Naive thymus-derived CD4-positive, alpha-beta T cell (primary cell): ENCODE measurements at regions not wholly inside any gene's neighbourhood (a gene's known extent, or its start where the extent isn't known, plus 50 kb on each side); places are given as distances from the start of the nearest gene placed in this dataset.

ENCODE experiments used
- ATAC-seq: fragments of 150-1000 bp; cut with Tn5 transposase; 2 replicates; pipeline ENCODE4 v1.10.0; 2021; ENCODE audit warnings: mild to moderate bottlenecking, moderate library complexity
- CTCF ChIA-PET: fragments of 350-600 bp; sonication (Branson Sonifier 250); formaldehyde crosslinking; loops from one replicate; lab custom pipeline; 2021; ENCODE audit warnings: antibody characterized with exemption; lab: Charles Lee
- POLR2A ChIA-PET: fragments of 350-600 bp; sonication (Branson Sonifier 250); formaldehyde crosslinking; loops from one replicate; lab custom pipeline; 2021; ENCODE audit warnings: antibody characterized with exemption, inconsistent platforms; lab: Charles Lee
- DNase-seq, 9 donors: peaks; one replicate each; pipeline versions ENCODE4 v3.0.0 to v3.0.0-alpha.2; 2020 to 2022; ENCODE audit warnings: mixed read lengths in 1 of 9
- H3K27ac ChIP-seq: one replicate; pipeline ENCODE4 v1.7.0; 2013; ENCODE audit warnings: mild to moderate bottlenecking, low read depth, low read length, moderate library complexity
- H3K27me3 ChIP-seq, 2 donors: one replicate each; pipeline ENCODE4 v1.7.0; 2013; ENCODE audit warnings: low read length in 2 of 2, mild to moderate bottlenecking in 2 of 2, moderate library complexity in 2 of 2; ENCODE audit not compliant: control insufficient read depth in 2 of 2, insufficient read depth in 2 of 2
- H3K36me3 ChIP-seq, 3 experiments: 1 replicate in 2 of 3; 2 replicates in 1 of 3; pipeline ENCODE4 v1.7.0; 2013; ENCODE audit warnings: low read length in 3 of 3, mild to moderate bottlenecking in 3 of 3, moderate library complexity in 1 of 3; ENCODE audit not compliant: insufficient read depth in 3 of 3, control insufficient read depth in 2 of 3
- H3K4me1 ChIP-seq, 2 donors: one replicate each; pipeline ENCODE4 v1.7.0; 2013; ENCODE audit warnings: low read length in 2 of 2, mild to moderate bottlenecking in 2 of 2, moderate library complexity in 1 of 2; ENCODE audit not compliant: control insufficient read depth in 2 of 2, insufficient read depth in 2 of 2
- H3K4me3 ChIP-seq: 2 replicates; pipeline ENCODE4 v1.7.0; 2013; ENCODE audit warnings: mild to moderate bottlenecking, low read length
- H3K9me3 ChIP-seq, 3 experiments: 1 replicate in 2 of 3; 2 replicates in 1 of 3; pipeline ENCODE4 v1.7.0; 2013; ENCODE audit warnings: low read length in 3 of 3; ENCODE audit not compliant: control insufficient read depth in 2 of 3
- H3K27ac Mint-ChIP-seq, 9 donors: one replicate each; pipeline ENCODE4 v1.8.0; 2020 to 2022; ENCODE audit warnings: mixed read lengths in 9 of 9, mild to moderate bottlenecking in 8 of 9, moderate library complexity in 5 of 9, inconsistent platforms in 2 of 9
- H3K27me3 Mint-ChIP-seq, 5 donors: one replicate each; pipeline ENCODE4 v1.8.0; 2021 to 2022; ENCODE audit warnings: mixed read lengths in 5 of 5, mild to moderate bottlenecking in 1 of 5
- H3K36me3 Mint-ChIP-seq, 5 donors: one replicate each; pipeline ENCODE4 v1.8.0; 2020 to 2022; ENCODE audit warnings: mixed read lengths in 5 of 5, mild to moderate bottlenecking in 3 of 5, inconsistent platforms in 1 of 5
- H3K4me1 Mint-ChIP-seq, 7 donors: one replicate each; pipeline ENCODE4 v1.8.0; 2020 to 2022; ENCODE audit warnings: mixed read lengths in 7 of 7, mild to moderate bottlenecking in 3 of 7, inconsistent platforms in 1 of 7
- H3K4me3 Mint-ChIP-seq, 10 donors: one replicate each; pipeline ENCODE4 v1.8.0; 2020 to 2022; ENCODE audit warnings: mild to moderate bottlenecking in 10 of 10, mixed read lengths in 10 of 10, moderate library complexity in 6 of 10, inconsistent platforms in 2 of 10
- H3K9me3 Mint-ChIP-seq, 11 donors: one replicate each; pipeline ENCODE4 v1.8.0; 2020 to 2022; ENCODE audit warnings: mixed read lengths in 11 of 11, mild to moderate bottlenecking in 4 of 11, inconsistent platforms in 1 of 11, moderate library complexity in 1 of 11
- intact Hi-C, 2 donors: fragments of 100-400 bp; cut with micrococcal nuclease; formaldehyde crosslinking; loops; one replicate each; pipeline ENCODE4 v1.15.1; 2023

GRCh38 chr7:25294624-25295023 is 66.3 kb upstream of the NPVF start:
- Mint-ChIP-seq H3K4me3 (no peak overlapping the region), H3K27ac (no peak overlapping the region), H3K27me3 (peaks cover 0 to 6% (median 0%) of the 10 kb centered on the region in 5 donors), H3K36me3 (no peaks in the 10 kb centered on the region), H3K9me3 (peaks cover 0 to 5% (median 0%) of the 10 kb centered on the region in 11 donors), H3K4me1 (no peaks in the 10 kb centered on the region)
- CTCF ChIA-PET: no interaction called here
- DNase-seq (no peak), ATAC-seq (no peak)
- H3K27me3 ChIP-seq: no peaks in the 10 kb centered on the region
- no peaks in the 10 kb centered on the region for H3K9me3 ChIP-seq
- no peak overlapping the region for H3K27ac ChIP-seq
- H3K4me3 ChIP-seq: no peak overlapping the region
- POLR2A ChIA-PET: no interaction called here
- intact Hi-C loops: no loop called here
- H3K4me1 ChIP-seq: no peaks in the 10 kb centered on the region
- no peaks in the 10 kb centered on the region for H3K36me3 ChIP-seq

DNA sequence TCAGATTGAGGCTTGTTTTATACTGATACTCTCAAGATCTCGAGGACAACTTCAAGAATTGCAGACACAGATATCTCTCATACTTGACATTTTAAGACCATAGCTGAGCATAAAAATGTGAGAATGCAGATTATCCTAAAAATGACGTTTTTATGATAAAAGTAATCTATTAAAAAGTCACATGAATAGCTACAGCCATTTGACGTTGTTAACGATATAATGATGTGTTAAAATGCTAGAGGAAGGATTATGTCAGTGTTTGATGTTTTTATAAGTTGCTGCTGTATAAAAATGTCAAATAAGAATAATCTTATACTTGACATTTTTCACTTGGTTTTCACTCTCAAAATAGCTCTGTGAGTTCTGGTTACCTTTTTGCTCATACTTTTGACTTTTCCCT is 67.1 kb upstream of the NPVF start:
- H3K4me3 ChIP-seq: no peak overlapping the region
- no peak overlapping the region for H3K4me3 Mint-ChIP-seq
- POLR2A ChIA-PET: no interaction called here
- no peaks in the 10 kb centered on the region for H3K27me3 ChIP-seq
- peaks cover 0 to 8% (median 0%) of the 10 kb centered on the region in 5 donors for H3K27me3 Mint-ChIP-seq
- ATAC-seq: no peak
- no peak for DNase-seq
- H3K4me1 Mint-ChIP-seq: no peaks in the 10 kb centered on the region
- H3K9me3 Mint-ChIP-seq: peaks cover 0 to 5% (median 0%) of the 10 kb centered on the region in 11 donors
- no peaks in the 10 kb centered on the region for H3K9me3 ChIP-seq
- no peaks in the 10 kb centered on the region for H3K36me3 Mint-ChIP-seq
- intact Hi-C loops: no loop called here
- CTCF ChIA-PET: interaction anchor here (0.7 to 1.0 kb wide), 2 partner anchors 97 to 269 kb away, joined by 3 to 4 read pairs; no protein-coding TSS in a partner anchor
- H3K27ac Mint-ChIP-seq: no peak overlapping the region
- no peaks in the 10 kb centered on the region for H3K4me1 ChIP-seq
- H3K36me3 ChIP-seq: no peaks in the 10 kb centered on the region
- no peak overlapping the region for H3K27ac ChIP-seq

DNA sequence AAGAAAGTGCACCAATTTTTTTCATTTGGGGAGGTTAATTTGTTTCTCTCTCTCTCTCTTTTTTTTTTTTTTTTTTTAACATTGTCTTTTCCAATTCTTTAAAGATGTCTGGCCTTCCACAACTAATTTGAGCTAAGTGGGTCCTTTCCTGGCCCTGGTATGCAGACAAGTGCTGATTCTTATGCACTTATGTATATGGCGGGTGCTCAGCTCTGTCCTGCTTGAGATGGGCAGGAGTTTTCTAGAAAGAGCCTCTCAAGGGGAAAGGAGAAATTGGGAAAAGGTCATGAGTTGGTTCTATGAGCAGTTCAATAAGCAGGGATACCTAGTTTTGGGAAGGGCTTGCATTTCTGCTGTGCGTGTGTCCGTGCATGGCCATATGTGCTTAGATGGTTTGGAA is 67.8 kb upstream of the NPVF start:
- intact Hi-C loops: no loop called here
- Histone ChIP-seq H3K9me3 (no peaks in the 10 kb centered on the region), H3K4me1 (no peaks in the 10 kb centered on the region), H3K27me3 (no peaks in the 10 kb centered on the region), H3K27ac (no peak overlapping the region), H3K36me3 (no peaks in the 10 kb centered on the region), H3K4me3 (no peak overlapping the region)
- POLR2A ChIA-PET: no interaction called here
- Mint-ChIP-seq H3K9me3 (peaks cover 0 to 5% (median 0%) of the 10 kb centered on the region in 11 donors), H3K27ac (no peak overlapping the region), H3K27me3 (peaks cover 0 to 8% (median 0%) of the 10 kb centered on the region in 5 donors), H3K36me3 (no peaks in the 10 kb centered on the region), H3K4me1 (no peaks in the 10 kb centered on the region), H3K4me3 (no peak overlapping the region)
- DNase-seq: no peak
- ATAC-seq: no peak
- CTCF ChIA-PET: interaction anchor here (1.0 kb wide), 1 partner anchor 96 kb away, joined by 4 read pairs; no protein-coding TSS in a partner anchor

GRCh38 chr7:25297278-25297677 is 69.0 kb upstream of the NPVF start:
- no peaks in the 10 kb centered on the region for H3K36me3 ChIP-seq
- Mint-ChIP-seq H3K4me3 (no peak overlapping the region), H3K27me3 (peaks cover 0 to 8% (median 0%) of the 10 kb centered on the region in 5 donors), H3K27ac (no peak overlapping the region), H3K9me3 (peaks cover 0 to 5% (median 0%) of the 10 kb centered on the region in 11 donors), H3K36me3 (no peaks in the 10 kb centered on the region), H3K4me1 (no peaks in the 10 kb centered on the region)
- CTCF ChIA-PET: no interaction called here
- no peaks in the 10 kb centered on the region for H3K4me1 ChIP-seq
- no peak overlapping the region for H3K4me3 ChIP-seq
- H3K9me3 ChIP-seq: no peaks in the 10 kb centered on the region
- DNase-seq (no peak), ATAC-seq (no peak)
- H3K27me3 ChIP-seq: no peaks in the 10 kb centered on the region
- POLR2A ChIA-PET: no interaction called here
- intact Hi-C loops: no loop called here
- H3K27ac ChIP-seq: no peak overlapping the region

DNA sequence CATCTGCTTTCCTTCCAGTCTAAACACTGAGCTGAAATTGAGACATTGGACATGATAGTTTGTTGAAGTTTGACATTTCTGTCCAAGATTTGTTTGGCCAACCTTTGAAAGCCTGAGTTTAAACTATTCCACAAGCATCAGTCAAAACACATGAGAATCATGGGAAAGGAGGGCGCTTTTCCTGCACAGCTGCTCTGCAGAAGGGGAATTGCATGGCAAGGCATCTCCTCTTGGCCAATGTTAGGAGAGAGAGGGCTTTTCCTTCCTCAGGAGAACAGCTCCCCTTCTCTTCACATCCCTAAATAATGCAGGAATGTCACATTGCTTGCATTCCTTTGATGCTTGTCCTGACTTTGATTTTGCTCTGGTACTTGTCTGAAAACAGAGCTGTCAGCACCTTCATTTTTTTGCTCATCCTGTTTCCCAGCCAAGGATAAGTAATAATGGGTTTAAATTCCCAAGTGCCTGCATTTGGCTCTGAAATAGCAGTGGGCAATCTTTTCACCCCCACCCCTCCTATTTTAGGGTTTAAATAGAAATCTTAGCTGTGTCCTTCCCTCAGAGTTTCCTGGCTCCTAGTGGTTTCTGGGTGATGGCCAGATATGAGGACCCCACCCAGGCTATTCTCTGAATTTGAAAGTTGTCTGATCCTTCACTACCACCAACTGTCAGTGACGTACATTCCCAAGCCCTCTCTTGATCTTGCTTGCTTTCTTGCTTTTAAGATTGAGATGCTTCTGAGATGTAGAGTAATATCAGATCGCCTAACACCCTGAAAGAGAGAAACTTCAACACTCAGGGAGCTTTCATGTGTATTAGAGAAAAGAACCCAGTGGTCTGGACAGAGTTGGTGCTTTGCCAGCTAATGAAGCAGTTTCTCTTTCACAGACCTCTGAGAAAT is 75.2 kb upstream of the NPVF start:
- H3K36me3 ChIP-seq: no peaks in the 10 kb centered on the region
- ChIA-PET CTCF (no interaction called here), POLR2A (no interaction called here)
- H3K36me3 Mint-ChIP-seq: no peaks in the 10 kb centered on the region
- no peak for DNase-seq
- peaks cover 0 to 25% (median 6%) of the 10 kb centered on the region in 5 donors for H3K27me3 Mint-ChIP-seq
- H3K4me3 Mint-ChIP-seq: no peak overlapping the region
- peaks cover 0 to 5% (median 0%) of the 10 kb centered on the region in 11 donors for H3K9me3 Mint-ChIP-seq
- no peak for ATAC-seq
- no peak overlapping the region for H3K27ac ChIP-seq
- H3K4me1 Mint-ChIP-seq: no peaks in the 10 kb centered on the region
- H3K27ac Mint-ChIP-seq: no peak overlapping the region
- H3K27me3 ChIP-seq: no peaks in the 10 kb centered on the region
- no peaks in the 10 kb centered on the region for H3K9me3 ChIP-seq
- no peak overlapping the region for H3K4me3 ChIP-seq
- intact Hi-C loops: no loop called here
- no peaks in the 10 kb centered on the region for H3K4me1 ChIP-seq

GRCh38 chr7:25304691-25305090 is 76.4 kb upstream of the NPVF start:
- no peaks in the 10 kb centered on the region for H3K4me1 ChIP-seq
- H3K27me3 ChIP-seq: no peaks in the 10 kb centered on the region
- DNase-seq: no peak
- H3K27ac ChIP-seq: no peak overlapping the region
- H3K9me3 ChIP-seq: no peaks in the 10 kb centered on the region
- Mint-ChIP-seq H3K4me3 (no peak overlapping the region), H3K36me3 (no peaks in the 10 kb centered on the region), H3K27me3 (peaks cover 0 to 18% (median 6%) of the 10 kb centered on the region in 5 donors), H3K27ac (no peak overlapping the region), H3K9me3 (no peaks in the 10 kb centered on the region), H3K4me1 (no peaks in the 10 kb centered on the region)
- no peaks in the 10 kb centered on the region for H3K36me3 ChIP-seq
- intact Hi-C loops: no loop called here
- ATAC-seq: no peak
- CTCF ChIA-PET: interaction anchor here (0.6 kb wide), 1 partner anchor 78 kb away, joined by 3 read pairs; no protein-coding TSS in a partner anchor
- POLR2A ChIA-PET: no interaction called here
- H3K4me3 ChIP-seq: no peak overlapping the region

DNA sequence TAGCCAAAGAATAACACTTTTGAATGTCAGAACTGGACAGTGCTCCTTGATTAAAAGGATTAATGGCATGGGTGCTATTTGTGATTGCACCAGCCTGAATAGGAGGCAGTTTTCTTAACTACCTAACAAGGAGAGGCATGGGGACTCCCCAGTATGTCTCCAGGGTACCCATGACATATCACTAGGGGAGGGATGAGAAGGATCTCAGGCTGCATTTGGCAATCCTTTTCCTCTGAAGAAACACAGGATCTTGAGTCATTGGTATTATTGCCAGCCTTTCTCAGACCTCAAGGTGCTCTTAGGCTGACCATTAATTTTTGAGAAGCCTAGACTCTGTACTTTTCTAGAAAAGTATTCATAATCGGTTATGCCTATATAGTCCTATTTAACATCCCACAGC is 77.5 kb upstream of the NPVF start:
- intact Hi-C loops: no loop called here

More for the DNA sequence above, 77.5 kb upstream of the NPVF start:
- Mint-ChIP-seq H3K4me1 (no peaks in the 10 kb centered on the region), H3K9me3 (no peaks in the 10 kb centered on the region), H3K36me3 (no peaks in the 10 kb centered on the region), H3K27me3 (peaks cover 0 to 17% (median 6%) of the 10 kb centered on the region in 5 donors), H3K27ac (no peak overlapping the region), H3K4me3 (no peak overlapping the region)
- Histone ChIP-seq H3K9me3 (no peaks in the 10 kb centered on the region), H3K27ac (no peak overlapping the region), H3K36me3 (no peaks in the 10 kb centered on the region), H3K27me3 (no peaks in the 10 kb centered on the region), H3K4me3 (no peak overlapping the region), H3K4me1 (no peaks in the 10 kb centered on the region)
- ATAC-seq (no peak), DNase-seq (no peak)
- ChIA-PET POLR2A (no interaction called here), CTCF (no interaction called here)
